ENCODE measurements at regions not wholly inside any gene's neighbourhood (a gene's known extent, or its start where the extent isn't known, plus 50 kb on each side); places are given as distances from the start of the nearest gene placed in this dataset.
A peak's percentile ranks its signal among the peaks of the same experiment; 100 is the strongest.
"Not testable (repeated sequence)": the region's sequence is repeated elsewhere in the genome, so short reads cannot be mapped to it uniquely, and the experiment has no call there.

DNA sequence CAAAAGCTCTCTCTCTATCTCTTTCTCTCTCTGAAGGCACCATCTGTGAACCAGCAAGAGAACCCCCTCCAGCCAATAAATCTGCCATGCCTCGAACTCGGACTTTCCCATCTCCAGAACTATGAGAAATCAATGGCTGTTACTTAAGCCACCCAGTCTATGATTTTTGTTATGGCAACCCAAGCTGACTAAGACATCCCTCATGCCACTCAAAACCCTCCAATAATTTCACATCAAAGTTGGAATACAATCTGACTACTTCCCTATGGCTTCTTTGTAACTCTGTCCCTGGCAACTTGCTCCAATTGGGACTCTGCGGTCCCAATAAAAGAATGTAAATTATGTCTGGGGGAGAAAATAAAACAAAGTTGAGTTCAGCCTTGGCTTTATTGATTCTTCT, 265.7 kb downstream of the SHOX start:
- DNase-seq (ENCODE audit: low spot score), result no peak

DNA sequence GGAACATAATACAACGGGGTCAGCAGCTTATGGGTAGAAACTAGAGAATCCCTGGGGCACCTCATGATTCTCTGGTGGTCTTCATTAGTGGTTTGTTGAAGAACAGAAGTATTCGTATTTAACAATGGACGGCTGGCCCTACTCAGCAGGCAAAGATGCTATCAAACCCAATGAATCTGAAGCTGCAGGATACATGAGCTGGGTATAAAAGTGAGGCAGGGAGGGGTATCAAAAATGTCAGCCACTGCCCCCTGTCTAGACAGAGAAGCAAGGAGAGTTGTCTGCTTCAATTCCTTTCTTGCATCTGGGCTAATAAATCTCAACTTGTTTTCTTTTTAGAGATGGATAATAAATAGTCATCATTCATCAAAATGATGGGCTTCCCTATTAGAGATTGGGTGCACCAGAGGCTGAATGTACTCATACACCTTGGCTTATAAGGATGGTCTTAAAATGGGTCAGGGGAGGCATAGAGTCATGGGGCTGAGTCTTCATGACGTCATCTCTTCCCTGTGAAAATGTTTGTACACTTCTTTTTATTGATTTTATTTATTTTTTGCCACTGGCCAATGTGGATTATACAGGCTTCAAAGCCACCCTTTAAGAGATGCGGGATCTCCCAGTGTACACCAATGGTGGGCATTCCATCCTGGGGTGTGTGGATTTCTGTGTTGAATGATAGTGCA, 259.5 kb downstream of the SHOX start:
- no peak for DNase-seq (ENCODE audit: low spot score)

DNA sequence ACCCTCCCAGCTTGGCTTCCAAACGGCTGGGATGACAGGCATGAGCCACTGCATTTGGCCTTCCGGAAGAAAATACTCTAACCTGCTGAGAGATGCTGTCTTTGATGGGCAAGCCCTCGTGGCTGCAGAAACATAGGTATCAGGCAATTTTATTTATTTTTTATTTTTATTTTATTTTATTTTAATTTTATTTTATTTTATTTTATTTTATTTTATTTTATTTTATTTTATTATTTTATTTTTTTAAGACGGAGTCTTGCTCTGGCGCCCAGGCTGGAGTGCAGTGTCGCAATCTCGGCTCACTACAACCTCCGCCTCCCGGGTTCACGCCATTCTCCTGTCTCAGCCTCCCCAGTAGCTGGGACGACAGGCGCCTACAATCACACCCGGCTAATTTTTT, 257.1 kb downstream of the SHOX start:
- not testable (repeated sequence) for DNase-seq (ENCODE audit: low spot score)

DNA sequence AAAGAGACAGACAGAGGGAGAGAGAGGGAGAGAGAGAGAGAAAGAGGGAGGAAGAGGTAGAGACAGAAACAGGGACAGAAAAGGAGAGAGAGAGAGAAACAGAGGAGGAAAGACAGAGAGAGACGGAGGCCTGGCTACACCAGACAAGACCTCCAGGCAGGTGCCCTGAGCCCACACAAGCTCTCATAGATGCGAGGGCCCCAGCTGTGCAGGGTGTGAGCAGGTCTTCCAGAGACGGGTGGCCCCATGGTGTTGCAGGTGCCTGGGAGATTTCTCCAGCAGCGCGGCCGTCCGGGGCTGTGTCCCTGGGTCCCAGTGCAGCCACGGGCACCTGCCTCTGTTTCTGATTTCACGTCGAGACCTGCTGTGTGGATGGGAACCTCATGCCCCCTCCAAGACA, 253.0 kb downstream of the SHOX start:
- DNase-seq (ENCODE audit: low spot score), result no peak

DNA sequence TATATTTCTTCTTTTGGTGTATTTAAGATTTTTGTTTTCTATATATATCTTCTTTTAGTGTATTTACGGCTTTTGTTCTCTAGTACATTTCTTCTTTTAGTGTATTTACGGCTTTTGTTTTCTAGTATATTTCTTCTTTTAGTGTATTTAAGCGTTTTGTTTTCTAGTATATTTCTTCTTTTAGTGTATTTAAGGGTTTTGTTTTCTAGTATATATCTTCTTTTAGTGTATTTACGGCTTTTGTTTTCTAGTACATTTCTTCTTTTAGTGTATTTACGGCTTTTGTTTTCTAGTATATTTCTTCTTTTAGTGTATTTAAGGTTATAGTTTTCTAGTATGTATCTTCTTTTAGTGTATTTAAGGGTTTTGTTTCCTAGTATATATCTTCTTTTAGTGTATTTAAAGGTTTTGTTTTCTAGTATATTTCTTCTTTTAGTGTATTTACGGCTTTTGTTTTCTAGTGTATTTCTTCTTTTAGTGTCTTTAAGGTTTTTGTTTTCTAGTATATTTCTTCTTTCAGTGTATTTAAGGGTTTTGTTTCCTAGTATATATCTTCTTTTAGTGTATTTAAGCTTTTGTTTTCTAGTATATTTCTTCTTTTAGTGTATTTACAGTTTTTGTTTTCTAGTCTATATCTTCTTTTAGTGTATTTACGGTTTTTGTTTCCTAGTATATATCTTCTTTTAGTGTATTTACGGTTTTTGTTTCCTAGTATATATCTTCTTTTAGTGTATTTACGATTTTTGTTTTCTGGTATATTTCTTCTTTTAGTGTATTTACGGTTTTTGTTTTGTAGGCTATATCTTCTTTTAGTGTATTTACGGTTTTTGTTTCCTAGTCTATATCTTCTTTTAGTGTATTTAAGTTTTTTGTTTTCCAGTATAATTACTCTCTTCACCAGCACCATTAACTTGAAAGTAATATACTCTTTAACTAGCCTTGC, 249.4 kb downstream of the SHOX start:
- not testable (repeated sequence) for DNase-seq (ENCODE audit: low spot score)

DNA sequence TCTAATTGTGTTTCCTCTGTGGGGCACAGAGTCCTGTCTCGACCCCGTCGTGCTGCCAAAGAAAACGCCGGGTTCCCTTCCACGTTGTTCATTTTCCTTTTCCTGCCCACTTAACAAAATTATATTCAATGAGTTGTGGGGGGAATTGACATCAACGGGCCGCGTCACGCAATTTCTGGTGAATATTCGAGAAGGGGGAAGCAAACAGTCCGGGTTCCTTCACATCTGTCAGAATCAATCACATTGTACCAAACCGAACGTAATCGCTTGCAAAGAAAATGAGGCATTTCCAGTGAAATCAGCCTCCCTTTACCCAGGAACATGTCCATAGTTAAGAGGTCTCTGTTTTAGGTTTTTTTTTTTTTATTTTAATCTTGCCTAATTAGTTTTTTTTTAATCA, 243.5 kb downstream of the SHOX start:
- no peak for DNase-seq (ENCODE audit: low spot score)

DNA sequence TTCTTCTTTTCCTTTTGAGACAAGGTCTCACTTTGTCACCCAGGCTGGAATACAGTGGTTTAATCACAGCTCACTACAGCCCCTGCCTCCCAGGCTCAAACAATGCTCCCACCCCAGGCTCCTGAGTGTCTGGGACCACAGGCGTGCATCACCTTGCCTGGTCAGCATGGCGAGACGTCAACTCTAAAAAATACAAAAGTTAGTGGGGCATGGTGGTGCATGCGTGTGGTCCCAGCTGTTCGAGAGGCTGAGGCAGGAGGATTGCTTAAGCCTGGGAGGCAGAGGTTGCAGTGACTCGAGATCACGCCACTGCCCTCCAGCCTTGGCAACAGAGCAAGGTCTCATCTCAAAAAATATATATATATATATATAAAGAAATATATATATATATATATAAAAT, 242.4 kb downstream of the SHOX start:
- DNase-seq (ENCODE audit: low spot score), result no peak

DNA sequence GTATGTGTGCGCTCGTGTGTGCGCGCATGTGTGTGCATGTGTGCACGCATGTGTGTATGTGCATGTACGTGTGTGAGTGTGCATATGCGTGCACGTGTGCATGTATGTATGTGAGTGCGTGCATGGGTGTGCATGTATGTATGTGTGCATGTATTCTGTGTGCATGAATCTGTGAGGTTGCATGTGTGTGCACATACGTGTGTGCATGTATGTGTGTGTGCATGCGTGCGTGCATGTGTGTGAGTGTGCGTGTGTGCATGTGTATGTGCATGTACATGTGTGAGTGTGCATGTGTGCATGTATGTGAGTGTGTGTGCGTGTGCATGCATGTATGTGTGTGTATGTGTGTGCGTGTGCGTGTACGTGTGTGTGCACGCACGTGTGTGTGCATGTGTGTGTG, 241.5 kb downstream of the SHOX start:
- DNase-seq (ENCODE audit: low spot score), result no peak

DNA sequence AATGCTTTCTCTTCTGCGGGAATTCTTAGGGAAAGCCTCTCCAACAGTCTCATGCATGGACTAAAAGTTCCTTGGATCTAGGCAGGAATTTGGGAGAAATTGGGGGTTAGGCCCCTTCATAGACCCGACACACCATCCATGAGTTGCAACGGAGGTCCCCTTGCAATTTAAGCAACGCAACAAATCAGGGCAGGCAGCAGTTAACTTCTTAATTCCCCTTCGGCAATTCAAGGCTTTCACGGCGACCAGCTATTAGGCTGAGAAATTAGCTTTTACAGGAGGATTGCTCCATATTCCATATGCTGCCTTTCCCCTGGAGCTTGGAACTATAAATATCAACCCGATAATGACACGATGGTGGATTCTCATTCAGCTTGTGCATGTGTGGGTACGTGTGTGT, 241.0 kb downstream of the SHOX start:
- DNase-seq (ENCODE audit: low spot score), result no peak

DNA sequence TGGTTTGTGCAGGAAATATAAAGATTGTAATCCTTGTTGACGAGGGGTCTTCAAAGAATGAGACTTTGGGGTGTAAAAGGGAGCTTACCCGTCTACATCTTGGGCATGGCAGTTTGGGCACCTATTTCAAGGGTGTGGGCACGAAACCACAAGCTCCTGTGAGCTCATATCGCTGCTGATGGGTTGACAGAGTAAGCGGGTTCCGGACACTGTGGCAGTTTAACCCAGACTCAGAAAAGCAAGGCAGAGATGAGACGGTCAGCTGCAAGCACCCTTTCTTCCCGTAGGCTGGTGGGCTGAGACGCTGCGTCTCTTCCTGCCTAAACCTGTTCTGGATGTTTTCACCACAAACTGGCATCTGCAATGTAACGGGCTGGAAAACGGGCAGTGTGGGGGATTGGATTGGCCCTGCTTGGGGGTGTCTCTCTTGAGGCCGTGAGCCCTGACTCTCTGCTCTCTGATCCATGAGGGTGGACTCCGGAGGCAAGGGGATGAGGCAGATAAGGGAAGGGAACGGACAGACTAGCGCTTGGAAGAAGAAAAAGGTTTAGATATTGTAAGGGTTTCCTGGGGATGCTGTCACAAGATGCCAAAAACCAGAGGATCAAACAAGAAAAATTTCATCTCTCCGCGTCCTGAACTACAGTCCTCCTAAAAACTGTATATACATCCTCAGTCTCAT, 237.5 kb downstream of the SHOX start:
- no peak for DNase-seq (ENCODE audit: low spot score)

DNA sequence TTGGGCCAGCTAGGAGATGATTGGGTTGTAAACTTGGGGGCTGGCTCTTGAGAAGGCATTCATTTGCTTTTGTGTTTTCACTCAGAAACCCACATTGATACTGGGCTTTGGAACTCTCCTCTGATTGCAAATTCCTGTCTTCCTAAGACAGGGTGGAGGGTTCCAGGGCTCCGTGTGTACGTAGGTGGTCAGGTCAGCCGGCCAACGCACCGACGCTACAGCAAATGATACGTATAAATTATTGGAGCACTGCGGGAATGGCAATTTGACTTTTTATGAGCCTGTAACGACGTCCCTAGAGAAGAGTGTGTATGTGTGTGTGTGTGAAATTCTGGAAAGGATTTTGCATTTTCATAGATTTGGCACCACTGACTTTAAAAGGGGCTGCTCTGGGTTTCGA, 236.9 kb downstream of the SHOX start:
- no peak for DNase-seq (ENCODE audit: low spot score)

DNA sequence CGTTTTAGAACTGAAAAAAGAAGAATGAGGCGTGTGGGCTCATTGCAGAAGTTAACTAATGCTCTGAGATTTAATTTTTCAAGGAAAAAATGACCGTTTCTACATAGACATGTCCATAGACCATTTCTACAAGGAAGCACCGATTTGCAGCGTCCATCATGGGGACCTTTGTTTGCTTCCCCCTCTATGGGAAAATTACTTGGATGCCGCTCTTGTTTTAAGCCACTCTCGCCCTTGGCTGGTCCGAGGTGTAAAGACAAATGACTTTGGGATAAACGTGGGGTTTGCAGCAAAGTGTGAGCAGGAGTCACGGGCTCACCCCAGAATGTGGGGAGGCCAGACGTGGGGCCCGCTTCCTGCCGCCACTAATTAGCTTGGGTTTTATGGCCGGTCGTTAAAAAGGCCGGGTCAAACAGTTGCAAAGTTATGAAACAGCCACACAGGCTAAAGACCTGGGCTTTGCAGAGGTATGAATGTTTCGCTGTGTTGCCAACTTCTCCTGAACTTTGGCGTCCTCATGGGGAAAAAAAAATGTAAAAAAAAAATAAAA, 235.9 kb downstream of the SHOX start:
- no peak for DNase-seq (ENCODE audit: low spot score)

DNA sequence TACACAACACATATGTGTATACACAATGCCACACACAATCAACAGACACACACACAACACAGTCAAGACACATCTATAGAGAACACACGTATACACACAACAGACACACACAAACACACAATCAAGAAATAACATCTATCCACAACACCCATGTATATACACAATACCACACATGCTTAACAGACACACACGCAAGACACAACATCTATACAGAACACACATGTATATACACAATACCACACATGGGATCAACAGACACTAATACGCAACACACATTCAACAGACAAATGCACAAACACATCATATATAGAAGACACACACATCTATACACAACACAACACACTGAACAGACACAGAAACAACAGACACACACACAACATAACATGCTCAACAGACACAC, 234.8 kb downstream of the SHOX start:
- DNase-seq (ENCODE audit: low spot score), result no peak

DNA sequence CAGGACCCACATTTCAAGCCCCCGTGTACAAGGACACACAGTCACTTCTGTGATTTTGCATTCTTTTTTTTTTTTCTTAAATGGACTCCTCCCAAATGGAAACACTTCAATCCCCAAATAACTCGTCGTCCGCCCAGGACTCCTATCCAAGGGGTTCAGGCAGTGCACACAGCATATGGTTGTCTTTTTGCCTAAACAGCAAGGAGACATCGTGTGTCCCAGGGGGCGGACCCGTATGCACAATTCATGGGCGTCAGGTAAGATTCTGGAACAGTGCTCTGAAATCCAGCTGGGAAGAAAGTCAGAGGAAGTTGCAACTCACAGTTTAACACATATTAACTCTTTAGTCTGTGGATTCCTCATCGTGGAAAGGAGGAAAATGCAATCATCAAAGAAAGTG, 231.3 kb downstream of the SHOX start:
- DNase-seq (ENCODE audit: low spot score), result no peak

DNA sequence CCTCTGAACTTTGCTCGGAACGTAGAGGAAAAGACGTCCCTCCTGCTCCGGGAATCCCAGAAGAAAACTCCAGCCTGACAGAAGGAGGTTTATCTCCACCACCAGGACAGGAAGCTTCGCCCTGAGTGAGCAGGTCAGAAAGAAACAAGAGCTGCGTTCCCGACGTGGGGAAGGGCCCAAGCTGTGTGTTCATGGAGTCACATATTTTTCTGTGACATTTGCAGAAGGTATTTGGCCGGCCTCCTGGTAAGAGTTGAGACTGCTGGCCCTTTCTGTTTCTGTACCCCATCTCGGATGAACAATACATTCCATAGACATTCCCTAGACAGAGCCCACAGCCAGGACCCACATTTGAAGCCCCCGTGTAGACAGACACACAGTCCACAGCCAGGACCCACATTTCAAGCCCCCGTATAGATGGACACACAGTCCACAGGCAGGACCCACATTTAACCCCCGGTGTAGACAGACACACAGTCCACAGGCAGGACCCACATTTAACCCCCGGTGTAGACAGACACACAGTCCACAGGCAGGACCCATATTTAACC, 230.8 kb downstream of the SHOX start:
- DNase-seq (ENCODE audit: low spot score), result peak; percentile 34

DNA sequence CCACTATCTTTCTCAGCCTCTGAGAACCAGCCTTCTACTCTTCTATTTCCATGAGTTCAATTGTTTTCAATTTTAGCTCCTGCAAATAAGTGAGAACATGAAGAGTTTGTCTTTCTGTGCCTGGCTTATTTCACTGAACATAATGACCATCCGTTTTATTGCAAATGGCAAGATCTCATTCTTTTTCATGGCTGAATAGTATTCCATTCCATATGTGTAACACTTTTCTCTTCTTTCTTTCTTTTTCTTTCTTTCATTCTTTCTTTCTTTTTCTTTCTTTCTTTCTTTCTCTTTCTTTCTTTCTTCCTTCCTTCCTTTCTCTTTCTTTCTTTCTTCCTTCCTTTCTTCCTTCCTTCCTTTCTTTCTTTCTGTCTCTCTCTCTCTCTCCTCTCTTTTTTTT, 228.7 kb downstream of the SHOX start:
- no peak for DNase-seq (ENCODE audit: low spot score)

DNA sequence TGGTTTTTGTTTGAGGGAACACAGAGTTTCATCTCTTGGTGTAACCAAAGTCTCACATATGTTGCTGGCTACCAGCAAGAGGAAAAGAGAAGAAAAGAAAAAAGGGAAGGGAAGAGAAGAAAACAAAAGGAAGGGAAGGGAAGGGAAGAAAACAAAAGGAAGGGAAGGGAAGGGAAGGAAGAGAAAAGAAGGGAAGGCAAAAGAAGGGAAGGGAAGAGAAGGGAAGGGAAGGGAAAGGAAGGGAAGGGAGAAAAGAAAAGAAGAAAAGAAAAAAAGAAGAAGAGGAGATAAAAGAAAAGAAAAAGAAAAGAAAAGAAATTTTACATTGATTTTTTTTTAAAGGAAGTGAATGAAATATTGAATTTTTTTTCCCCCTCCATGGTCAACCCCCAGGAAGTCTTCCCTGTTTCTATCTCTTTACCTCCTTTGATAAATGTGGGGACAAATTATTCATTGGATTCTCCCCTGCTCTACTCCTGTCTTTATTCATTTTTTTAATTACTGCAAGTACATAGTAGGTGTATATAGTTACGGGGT, 228.0 kb downstream of the SHOX start:
- no peak for DNase-seq (ENCODE audit: low spot score)

DNA sequence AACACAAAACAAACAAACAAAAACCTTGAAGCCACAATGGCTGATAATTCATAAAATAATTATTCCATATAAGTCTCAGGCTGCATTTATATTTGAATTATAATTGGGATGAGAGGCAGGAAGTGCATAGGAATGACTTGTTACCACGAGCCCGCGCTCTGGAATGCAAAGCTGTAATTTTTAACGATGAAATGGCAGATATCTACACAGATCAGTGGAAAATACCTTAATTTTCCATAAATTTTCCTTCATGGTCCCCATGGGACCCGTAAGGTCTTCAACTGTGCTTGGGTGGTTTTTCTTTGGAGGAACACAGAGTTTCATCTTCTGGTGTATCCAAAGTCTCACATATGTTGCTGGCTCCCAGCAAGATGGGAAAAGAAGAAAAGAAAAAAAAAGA, 226.8 kb downstream of the SHOX start:
- no peak for DNase-seq (ENCODE audit: low spot score)

DNA sequence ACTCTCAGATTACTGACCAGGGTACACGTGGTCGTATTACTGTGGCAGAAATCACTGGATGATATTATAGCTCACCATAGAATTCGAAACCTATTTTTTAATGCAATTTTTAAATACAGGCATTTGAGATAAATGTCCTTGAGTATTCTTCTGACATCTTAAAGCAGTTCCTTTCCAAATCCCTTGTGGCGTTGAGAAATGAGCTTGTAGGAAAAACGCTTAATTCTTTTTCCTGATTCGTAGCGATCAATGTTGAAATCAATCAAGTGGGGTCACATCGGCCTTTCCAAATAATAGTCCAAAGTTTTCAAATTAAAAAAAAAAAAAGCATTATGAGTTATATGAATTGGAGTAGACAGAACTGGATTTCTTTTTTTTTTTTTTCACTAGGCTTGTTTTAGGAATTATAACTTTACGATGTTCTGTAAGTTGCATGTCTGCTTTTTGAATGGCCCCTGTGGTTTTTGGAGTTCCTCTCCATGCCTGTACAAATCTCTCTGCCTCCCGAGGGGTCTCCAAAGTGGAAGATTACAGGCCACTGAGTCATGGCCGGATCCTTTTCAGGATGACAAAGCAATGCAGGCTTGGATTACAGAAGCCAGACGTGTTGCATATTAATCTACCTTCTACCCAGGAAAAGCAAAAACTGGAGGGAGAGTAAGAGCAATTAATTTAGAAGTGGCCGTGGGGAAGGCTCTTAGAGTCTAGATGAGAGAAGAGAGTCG, 226.1 kb downstream of the SHOX start:
- no peak for DNase-seq (ENCODE audit: low spot score)

DNA sequence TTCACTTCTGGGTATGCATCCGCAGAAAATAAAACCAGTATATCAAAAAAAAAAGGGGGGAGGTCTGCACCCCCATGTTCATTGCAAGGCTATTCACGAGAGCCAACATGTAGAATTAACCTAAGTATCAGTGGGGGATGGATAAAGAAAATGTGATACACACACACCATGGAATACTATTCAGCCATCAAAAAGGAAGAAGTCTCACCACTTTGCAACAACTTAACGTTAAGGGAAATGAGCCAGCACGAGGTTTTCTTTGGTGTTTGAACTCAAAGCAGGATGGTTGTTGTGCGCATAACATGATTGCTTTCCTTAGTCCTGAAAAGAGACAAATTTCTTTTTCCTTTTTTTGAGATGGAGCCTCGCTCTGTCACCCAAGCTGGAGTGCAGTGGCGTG, 222.7 kb downstream of the SHOX start:
- DNase-seq (ENCODE audit: low spot score), result no peak

DNA sequence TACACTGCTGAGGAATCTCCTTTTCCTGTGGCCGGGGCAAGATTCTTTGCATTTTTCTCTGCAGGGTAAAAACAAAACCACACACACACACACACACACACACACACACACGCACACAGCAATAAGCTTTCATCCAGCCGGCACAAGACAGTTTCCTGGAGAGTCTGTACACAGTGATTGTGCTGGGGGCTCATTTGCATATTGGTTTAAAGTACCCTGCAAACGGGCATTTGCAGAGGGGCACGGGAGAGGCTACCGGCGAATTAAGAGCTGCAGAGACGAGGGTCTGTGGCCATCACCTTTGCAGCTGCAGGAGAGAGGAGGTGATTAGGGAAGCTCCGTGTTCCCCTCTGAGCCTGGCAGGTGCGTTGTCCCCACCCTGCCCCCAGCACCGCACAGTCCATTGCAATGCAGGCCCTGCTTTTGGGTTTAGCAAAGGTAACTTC, 219.9 kb downstream of the SHOX start:
- peak; percentile 55 for DNase-seq (ENCODE audit: low spot score)
